Caco-2 (cell line): ENCODE measurements at regions not wholly inside any gene's neighbourhood (a gene's known extent, or its start where the extent isn't known, plus 50 kb on each side); places are given as distances from the start of the nearest gene placed in this dataset.

Experiments used
- BruUV-seq: library from RNA; stranded (reverse); fragments of 400-500 nt; replicated peaks from 2 replicates; lab custom pipeline; 2021; lab: Mats Ljungman, UMichigan
- CTCF ChIA-PET: fragments of 300-600 bp; sonication (Branson Sonifier 250); formaldehyde crosslinking; loops from one replicate; lab custom pipeline; 2022; ENCODE audit warnings: antibody characterized with exemption; lab: Charles Lee
- POLR2A ChIA-PET: fragments of 300-600 bp; sonication (Branson Sonifier 250); formaldehyde crosslinking; loops from one replicate; lab custom pipeline; 2022; ENCODE audit warnings: antibody characterized with exemption; lab: Charles Lee
- DNase-seq, 2 experiments: peaks; one replicate each; pipeline versions ENCODE4 v3.0.0 to v3.0.0-alpha.2; 2020 to 2022
- H3K27me3 ChIP-seq: replicated peaks from 2 replicates; pipeline ENCODE4 v1.6.0; 2011; ENCODE audit warnings: low read length; ENCODE audit not compliant: control insufficient read depth, insufficient read depth
- H3K36me3 ChIP-seq: 2 replicates; pipeline ENCODE4 v1.5.1; 2011; ENCODE audit warnings: low read length; ENCODE audit not compliant: control insufficient read depth, insufficient read depth
- H3K4me1 ChIP-seq: fragments of 250-450 bp; sonication (Bioruptor Pico); 2 replicates; pipeline ENCODE4 v1.5.1; 2020; ENCODE audit warnings: mild to moderate bottlenecking
- H3K4me3 ChIP-seq: 2 replicates; pipeline ENCODE4 v1.5.1; 2011; ENCODE audit warnings: low read depth, mild to moderate bottlenecking, control low read depth, low read length
- H3K9me3 ChIP-seq: fragments of 250-450 bp; sonication (Bioruptor Pico); 2 replicates; pipeline ENCODE4 v1.5.1; 2020; ENCODE audit warnings: mild to moderate bottlenecking, moderate library complexity
- H3K27ac Mint-ChIP-seq: one replicate; pipeline ENCODE4 v1.8.0; 2022; ENCODE audit warnings: mixed read lengths; ENCODE audit not compliant: unreplicated experiment
- H3K27me3 Mint-ChIP-seq: one replicate; pipeline ENCODE4 v1.8.0; 2022; ENCODE audit warnings: mixed read lengths; ENCODE audit not compliant: insufficient read depth, unreplicated experiment
- H3K36me3 Mint-ChIP-seq: one replicate; pipeline ENCODE4 v1.8.0; 2022; ENCODE audit warnings: mild to moderate bottlenecking, mixed read lengths; ENCODE audit not compliant: insufficient read depth, unreplicated experiment
- H3K4me1 Mint-ChIP-seq: one replicate; pipeline ENCODE4 v1.8.0; 2022; ENCODE audit warnings: low read depth, mixed read lengths; ENCODE audit not compliant: unreplicated experiment
- H3K4me3 Mint-ChIP-seq: one replicate; pipeline ENCODE4 v1.8.0; 2022; ENCODE audit warnings: mild to moderate bottlenecking, moderate library complexity, mixed read lengths; ENCODE audit not compliant: unreplicated experiment
- H3K9me3 Mint-ChIP-seq: one replicate; pipeline ENCODE4 v1.8.0; 2022; ENCODE audit warnings: mixed read lengths; ENCODE audit not compliant: unreplicated experiment
- CTCF ChIP-seq, 2 experiments: fragments of 200-600 bp in 1 of 2; IDR thresholded peaks; 1 replicate in 1 of 2; 2 replicates in 1 of 2; pipeline versions ENCODE4 v1.5.1 to v1.8.0; 2011 to 2022; ENCODE audit warnings: antibody characterized with exemption in 1 of 2, control low read depth in 1 of 2, inconsistent platforms in 1 of 2, low read depth in 1 of 2, low read length in 1 of 2, mild to moderate bottlenecking in 1 of 2, moderate library complexity in 1 of 2; ENCODE audit not compliant: insufficient read depth in 1 of 2, severe bottlenecking in 1 of 2, unreplicated experiment in 1 of 2
- intact Hi-C: fragments of 100-400 bp; cut with micrococcal nuclease; formaldehyde crosslinking; loops from one replicate; pipeline ENCODE4 v1.10.0; 2022; ENCODE audit not compliant: unreplicated experiment

GRCh38 chr9:99560561-99560960 lies 261.1 kb upstream of the NR4A3 start:
- no peak for DNase-seq
- intact Hi-C loops = no loop called here
- Mint-ChIP-seq H3K36me3 (no peaks in the 10 kb centered on the region), H3K4me3 (no peak overlapping the region), H3K4me1 (no peaks in the 10 kb centered on the region), H3K9me3 (no peaks in the 10 kb centered on the region), H3K27ac (no peak overlapping the region), H3K27me3 (peaks cover 10% of the 10 kb centered on the region)
- H3K4me3 ChIP-seq = no peak overlapping the region
- ChIA-PET POLR2A (no interaction called here), CTCF (no interaction called here)
- no peaks in the 10 kb centered on the region for H3K36me3 ChIP-seq
- no peaks in the 10 kb centered on the region for H3K27me3 ChIP-seq
- TF ChIP-seq CTCF (IDR thresholded peaks at IDR 0.05; ENCODE audit: insufficient read depth in 1 of 2, low read depth in 1 of 2, low read length in 1 of 2, severe bottlenecking in 1 of 2, unreplicated experiment in 1 of 2) = no peak
- H3K9me3 ChIP-seq = no peaks in the 10 kb centered on the region
- H3K4me1 ChIP-seq = no peaks in the 10 kb centered on the region
- no TSS peak for BruUV-seq

- Histone ChIP-seq H3K4me1 (no peaks in the 10 kb centered on the region), H3K27me3 (no peaks in the 10 kb centered on the region), H3K36me3 (no peaks in the 10 kb centered on the region), H3K4me3 (no peak overlapping the region), H3K9me3 (no peaks in the 10 kb centered on the region)
- ChIA-PET POLR2A (no interaction called here), CTCF (no interaction called here)
- no peaks in the 10 kb centered on the region for H3K4me1 Mint-ChIP-seq
- H3K27ac Mint-ChIP-seq = no peak overlapping the region
- H3K27me3 Mint-ChIP-seq = peaks cover 10% of the 10 kb centered on the region
- DNase-seq = no peak
- H3K9me3 Mint-ChIP-seq = no peaks in the 10 kb centered on the region
- H3K36me3 Mint-ChIP-seq = no peaks in the 10 kb centered on the region
- BruUV-seq = no TSS peak
- intact Hi-C loops = no loop called here
- H3K4me3 Mint-ChIP-seq = no peak overlapping the region
- no peak for TF ChIP-seq CTCF (IDR thresholded peaks at IDR 0.05; ENCODE audit: insufficient read depth in 1 of 2, low read depth in 1 of 2, low read length in 1 of 2, severe bottlenecking in 1 of 2, unreplicated experiment in 1 of 2)
Measured at GRCh38 chr9:99561509-99561917, 260.2 kb upstream of the NR4A3 start.

- no peaks in the 10 kb centered on the region for H3K36me3 ChIP-seq
- Mint-ChIP-seq H3K4me3 (no peak overlapping the region), H3K9me3 (no peaks in the 10 kb centered on the region), H3K36me3 (no peaks in the 10 kb centered on the region), H3K27ac (no peak overlapping the region), H3K27me3 (peaks cover 10% of the 10 kb centered on the region), H3K4me1 (no peaks in the 10 kb centered on the region)
- CTCF ChIA-PET = no interaction called here
- no TSS peak for BruUV-seq
- DNase-seq = no peak
- H3K9me3 ChIP-seq = no peaks in the 10 kb centered on the region
- no peak for TF ChIP-seq CTCF (IDR thresholded peaks at IDR 0.05; ENCODE audit: insufficient read depth in 1 of 2, low read depth in 1 of 2, low read length in 1 of 2, severe bottlenecking in 1 of 2, unreplicated experiment in 1 of 2)
- POLR2A ChIA-PET = no interaction called here
- no peaks in the 10 kb centered on the region for H3K4me1 ChIP-seq
- H3K4me3 ChIP-seq = no peak overlapping the region
- no peaks in the 10 kb centered on the region for H3K27me3 ChIP-seq
- intact Hi-C loops = no loop called here
Measured at GRCh38 chr9:99561961-99562565, 259.6 kb upstream of the NR4A3 start.
